Astrocyte of the cerebellum (primary cell): ENCODE measurements at regions not wholly inside any gene's neighbourhood (a gene's known extent, or its start where the extent isn't known, plus 50 kb on each side); places are given as distances from the start of the nearest gene placed in this dataset.

ENCODE experiments used
- DNase-seq: peaks from one replicate; pipeline ENCODE4 v3.0.0-alpha.2; 2011; ENCODE audit warnings: low read depth
- H3K4me3 ChIP-seq: 2 replicates; pipeline ENCODE4 v1.5.1; 2011; ENCODE audit warnings: mild to moderate bottlenecking, low read depth, low read length, moderate library complexity
- CTCF ChIP-seq: IDR thresholded peaks from 2 replicates; pipeline ENCODE4 v1.5.1; 2012; ENCODE audit warnings: low read length, low read depth, moderate library complexity, mild to moderate bottlenecking; ENCODE audit errors: missing control alignments
- in situ Hi-C: cut with HindIII; loops from 2 replicates; pipeline ENCODE4 v1.10.0; 2017; ENCODE audit warnings: low sequenced_read_pairs

GRCh38 chr2:118348380-118349034 lies 260.2 kb downstream of the INSIG2 start:
- H3K4me3 ChIP-seq: no peak overlapping the region
- in situ Hi-C loops: no loop called here
- no peak for TF ChIP-seq CTCF
- no peak for DNase-seq

GRCh38 chr2:118345465-118345864 lies 257.2 kb downstream of the INSIG2 start:
- no peak for DNase-seq
- in situ Hi-C loops: no loop called here
- TF ChIP-seq CTCF: no peak
- no peak overlapping the region for H3K4me3 ChIP-seq

- in situ Hi-C loops: no loop called here
- no peak overlapping the region for H3K4me3 ChIP-seq
- no peak for DNase-seq
- no peak for TF ChIP-seq CTCF
Observed at GRCh38 chr2:118340103-118340502, 251.8 kb downstream of the INSIG2 start.

GRCh38 chr2:118339386-118339785 lies 251.1 kb downstream of the INSIG2 start:
- in situ Hi-C loops: no loop called here
- DNase-seq: no peak
- no peak overlapping the region for H3K4me3 ChIP-seq
- TF ChIP-seq CTCF: no peak

- TF ChIP-seq CTCF: no peak
- DNase-seq: no peak
- no peak overlapping the region for H3K4me3 ChIP-seq
- in situ Hi-C loops: no loop called here
Observed at GRCh38 chr2:118333664-118334063, 245.4 kb downstream of the INSIG2 start.

- no peak for TF ChIP-seq CTCF
- in situ Hi-C loops: loop anchor here (5.0 kb wide), 1 partner anchor 98 kb away; no protein-coding TSS in a partner anchor
- no peak for DNase-seq
- no peak overlapping the region for H3K4me3 ChIP-seq
Observed at GRCh38 chr2:118325321-118325955, 237.2 kb downstream of the INSIG2 start.
